ENCODE measurements at regions not wholly inside any gene's neighbourhood (a gene's known extent, or its start where the extent isn't known, plus 50 kb on each side); places are given as distances from the start of the nearest gene placed in this dataset.

GRCh38 chr20:21586682-21587081, 72.8 kb upstream of the NKX2-2 start:
- TF ChIP-seq, protein P1, sequence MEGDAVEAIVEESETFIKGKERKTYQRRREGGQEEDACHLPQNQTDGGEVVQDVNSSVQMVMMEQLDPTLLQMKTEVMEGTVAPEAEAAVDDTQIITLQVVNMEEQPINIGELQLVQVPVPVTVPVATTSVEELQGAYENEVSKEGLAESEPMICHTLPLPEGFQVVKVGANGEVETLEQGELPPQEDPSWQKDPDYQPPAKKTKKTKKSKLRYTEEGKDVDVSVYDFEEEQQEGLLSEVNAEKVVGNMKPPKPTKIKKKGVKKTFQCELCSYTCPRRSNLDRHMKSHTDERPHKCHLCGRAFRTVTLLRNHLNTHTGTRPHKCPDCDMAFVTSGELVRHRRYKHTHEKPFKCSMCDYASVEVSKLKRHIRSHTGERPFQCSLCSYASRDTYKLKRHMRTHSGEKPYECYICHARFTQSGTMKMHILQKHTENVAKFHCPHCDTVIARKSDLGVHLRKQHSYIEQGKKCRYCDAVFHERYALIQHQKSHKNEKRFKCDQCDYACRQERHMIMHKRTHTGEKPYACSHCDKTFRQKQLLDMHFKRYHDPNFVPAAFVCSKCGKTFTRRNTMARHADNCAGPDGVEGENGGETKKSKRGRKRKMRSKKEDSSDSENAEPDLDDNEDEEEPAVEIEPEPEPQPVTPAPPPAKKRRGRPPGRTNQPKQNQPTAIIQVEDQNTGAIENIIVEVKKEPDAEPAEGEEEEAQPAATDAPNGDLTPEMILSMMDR (conservative IDR thresholded peaks at IDR 0.05; ENCODE audit: low read length), result no peak
- TF ChIP-seq EZH2phosphoT487 (IDR thresholded peaks at IDR 0.05; ENCODE audit: borderline replicate concordance, low read depth, low read length), result no peak
